ENCODE measurements at regions not wholly inside any gene's neighbourhood (a gene's known extent, or its start where the extent isn't known, plus 50 kb on each side); places are given as distances from the start of the nearest gene placed in this dataset.

DNA sequence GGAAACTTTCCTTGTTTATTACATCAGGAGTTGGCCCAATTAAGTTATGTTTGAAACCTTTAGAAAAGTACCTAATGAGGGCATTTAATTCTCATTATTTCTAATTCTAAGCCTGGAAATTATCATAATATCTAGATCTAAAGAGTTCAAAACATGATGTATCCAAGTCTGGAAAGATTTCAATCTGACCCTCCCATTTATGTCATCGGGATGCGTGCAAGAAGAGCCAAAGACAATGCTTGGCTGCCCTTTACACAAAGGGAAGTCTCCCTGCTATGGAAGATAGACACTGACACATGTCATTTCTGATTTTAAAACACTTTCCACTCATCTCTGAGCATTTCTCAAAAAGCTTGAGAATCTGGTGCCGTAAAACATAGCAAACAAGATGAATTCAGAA is 222.4 kb downstream of the ANTXR2 start:
- no peaks in the 10 kb centered on the region for H3K36me3 ChIP-seq (ENCODE audit: control insufficient read depth in 2 of 2, extremely low read depth in 1 of 2, insufficient read depth in 2 of 2, low read length in 2 of 2)
- H3K9me1 ChIP-seq (replicated peaks; ENCODE audit: control insufficient read depth, extremely low read depth, insufficient read depth, low read length): no peaks in the 10 kb centered on the region
- no peak overlapping the region for H3K9ac ChIP-seq (replicated peaks; ENCODE audit: extremely low read depth, insufficient read depth, low read length)
- no peaks in the 10 kb centered on the region for H3K27me3 ChIP-seq (ENCODE audit: control insufficient read depth in 2 of 2, insufficient read depth in 2 of 2, low read length in 2 of 2)
- H3K4me2 ChIP-seq (ENCODE audit: insufficient read depth, low read length): no peak overlapping the region
- H4K20me1 ChIP-seq (replicated peaks; ENCODE audit: control insufficient read depth, extremely low read depth, insufficient read depth, low read length): no peaks in the 10 kb centered on the region
- ChIA-PET POLR2A (no interaction called here), CTCF (no interaction called here)
- intact Hi-C loops (cut with micrococcal nuclease) (no loop called here), dilution Hi-C loops (cut with MboI; ENCODE audit: extremely low pct_ligation_motif_present, low sequenced_read_pairs) (no loop called here)
- no peak for TF ChIP-seq MYC (IDR thresholded peaks at IDR 0.05; ENCODE audit: low read depth, low read length)
- no peak for TF ChIP-seq POLR2AphosphoS5 (IDR thresholded peaks at IDR 0.05; ENCODE audit: insufficient read depth, low read depth, low read length)
- no peak for TF ChIP-seq FOS (IDR thresholded peaks at IDR 0.05; ENCODE audit: borderline replicate concordance, insufficient read depth, low read length)
- TF ChIP-seq JUN (IDR thresholded peaks at IDR 0.05; ENCODE audit: borderline replicate concordance, insufficient read depth, insufficient read length, low read depth): no peak
- TF ChIP-seq, protein P1, sequence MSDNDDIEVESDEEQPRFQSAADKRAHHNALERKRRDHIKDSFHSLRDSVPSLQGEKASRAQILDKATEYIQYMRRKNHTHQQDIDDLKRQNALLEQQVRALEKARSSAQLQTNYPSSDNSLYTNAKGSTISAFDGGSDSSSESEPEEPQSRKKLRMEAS (IDR thresholded peaks at IDR 0.05; ENCODE audit: insufficient read depth, insufficient read length): no peak
- no peak for TF ChIP-seq POLR2A (IDR thresholded peaks at IDR 0.05; ENCODE audit: low read depth, low read length)
- BruUV-seq (replicated peaks): no TSS peak
- no peak overlapping the region for H3K27ac ChIP-seq (ENCODE audit: insufficient read depth, low read depth, low read length)
- FAIRE-seq (no peak), DNase-seq (ENCODE audit: low read depth, low spot score) (no peak)
- no peak overlapping the region for H2AFZ ChIP-seq (ENCODE audit: low read depth, low read length)
- H3K79me2 ChIP-seq (ENCODE audit: control insufficient read depth, insufficient read depth, low read length): no peaks in the 10 kb centered on the region
- H3K9me3 ChIP-seq (replicated peaks; ENCODE audit: control insufficient read depth, insufficient read depth, low read length): no peaks in the 10 kb centered on the region
- no peak overlapping the region for H3K4me3 ChIP-seq (replicated peaks in 1 of 3; ENCODE audit: insufficient read depth in 1 of 3, low read depth in 1 of 3, low read length in 3 of 3)
- peaks cover 8% of the 10 kb centered on the region for H3K4me1 ChIP-seq (ENCODE audit: control insufficient read depth, extremely low read depth, insufficient read depth, low read length)

DNA sequence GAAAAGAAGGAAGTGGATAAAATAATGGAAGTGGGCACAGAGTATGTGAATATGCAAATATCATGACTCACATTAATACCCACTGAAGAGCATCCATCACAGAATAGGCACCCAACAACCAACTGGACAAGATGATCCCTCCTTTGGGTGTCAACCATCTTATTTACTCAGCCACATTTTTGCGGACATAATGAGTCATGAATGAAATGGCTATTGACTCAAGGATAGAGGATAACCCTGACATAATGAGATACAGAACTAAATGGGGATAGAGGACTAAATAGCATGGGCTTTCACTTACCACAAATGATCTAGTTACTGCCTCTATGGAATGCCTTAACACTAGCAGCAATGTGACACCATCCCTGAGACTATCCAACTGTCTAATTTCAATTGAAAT is 224.7 kb downstream of the ANTXR2 start:
- intact Hi-C loops (cut with micrococcal nuclease) (no loop called here), dilution Hi-C loops (cut with MboI; ENCODE audit: extremely low pct_ligation_motif_present, low sequenced_read_pairs) (no loop called here)
- no peaks in the 10 kb centered on the region for H4K20me1 ChIP-seq (replicated peaks; ENCODE audit: control insufficient read depth, extremely low read depth, insufficient read depth, low read length)
- no peaks in the 10 kb centered on the region for H3K36me3 ChIP-seq (ENCODE audit: control insufficient read depth in 2 of 2, extremely low read depth in 1 of 2, insufficient read depth in 2 of 2, low read length in 2 of 2)
- no peaks in the 10 kb centered on the region for H3K79me2 ChIP-seq (ENCODE audit: control insufficient read depth, insufficient read depth, low read length)
- TF ChIP-seq FOS (IDR thresholded peaks at IDR 0.05; ENCODE audit: borderline replicate concordance, insufficient read depth, low read length) (no peak), JUN (IDR thresholded peaks at IDR 0.05; ENCODE audit: borderline replicate concordance, insufficient read depth, insufficient read length, low read depth) (no peak), POLR2A (IDR thresholded peaks at IDR 0.05; ENCODE audit: low read depth, low read length) (no peak), POLR2AphosphoS5 (IDR thresholded peaks at IDR 0.05; ENCODE audit: insufficient read depth, low read depth, low read length) (no peak), MYC (IDR thresholded peaks at IDR 0.05; ENCODE audit: low read depth, low read length) (no peak), GATA2 (IDR thresholded peaks at IDR 0.05; ENCODE audit: insufficient read depth, insufficient read length, low read depth, low read length) (no peak), EZH2 (IDR thresholded peaks at IDR 0.05; ENCODE audit: borderline replicate concordance, low read depth, low read length, severe bottlenecking) (no peak)
- TF ChIP-seq, protein P1 (IDR thresholded peaks at IDR 0.05; ENCODE audit: insufficient read depth, insufficient read length): no peak
- TF ChIP-seq, protein P2, sequence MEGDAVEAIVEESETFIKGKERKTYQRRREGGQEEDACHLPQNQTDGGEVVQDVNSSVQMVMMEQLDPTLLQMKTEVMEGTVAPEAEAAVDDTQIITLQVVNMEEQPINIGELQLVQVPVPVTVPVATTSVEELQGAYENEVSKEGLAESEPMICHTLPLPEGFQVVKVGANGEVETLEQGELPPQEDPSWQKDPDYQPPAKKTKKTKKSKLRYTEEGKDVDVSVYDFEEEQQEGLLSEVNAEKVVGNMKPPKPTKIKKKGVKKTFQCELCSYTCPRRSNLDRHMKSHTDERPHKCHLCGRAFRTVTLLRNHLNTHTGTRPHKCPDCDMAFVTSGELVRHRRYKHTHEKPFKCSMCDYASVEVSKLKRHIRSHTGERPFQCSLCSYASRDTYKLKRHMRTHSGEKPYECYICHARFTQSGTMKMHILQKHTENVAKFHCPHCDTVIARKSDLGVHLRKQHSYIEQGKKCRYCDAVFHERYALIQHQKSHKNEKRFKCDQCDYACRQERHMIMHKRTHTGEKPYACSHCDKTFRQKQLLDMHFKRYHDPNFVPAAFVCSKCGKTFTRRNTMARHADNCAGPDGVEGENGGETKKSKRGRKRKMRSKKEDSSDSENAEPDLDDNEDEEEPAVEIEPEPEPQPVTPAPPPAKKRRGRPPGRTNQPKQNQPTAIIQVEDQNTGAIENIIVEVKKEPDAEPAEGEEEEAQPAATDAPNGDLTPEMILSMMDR (IDR thresholded peaks at IDR 0.05; ENCODE audit: extremely low read depth in 1 of 2, insufficient read depth in 1 of 2, low read depth in 1 of 2, low read length in 2 of 2): no peak
- BruUV-seq (replicated peaks): no TSS peak
- no peaks in the 10 kb centered on the region for H3K9me1 ChIP-seq (replicated peaks; ENCODE audit: control insufficient read depth, extremely low read depth, insufficient read depth, low read length)
- peaks cover 8% of the 10 kb centered on the region for H3K4me1 ChIP-seq (ENCODE audit: control insufficient read depth, extremely low read depth, insufficient read depth, low read length)
- FAIRE-seq: no peak
- CTCF ChIA-PET: no interaction called here
- H3K4me2 ChIP-seq (ENCODE audit: insufficient read depth, low read length): no peak overlapping the region
- H3K9me3 ChIP-seq (replicated peaks; ENCODE audit: control insufficient read depth, insufficient read depth, low read length): no peaks in the 10 kb centered on the region
- H3K27me3 ChIP-seq (ENCODE audit: control insufficient read depth in 2 of 2, insufficient read depth in 2 of 2, low read length in 2 of 2): no peaks in the 10 kb centered on the region
- POLR2A ChIA-PET: no interaction called here
- no peak overlapping the region for H2AFZ ChIP-seq (ENCODE audit: low read depth, low read length)
- no peak for DNase-seq (ENCODE audit: low read depth, low spot score)
- no peak overlapping the region for H3K4me3 ChIP-seq (replicated peaks in 1 of 3; ENCODE audit: insufficient read depth in 1 of 3, low read depth in 1 of 3, low read length in 3 of 3)
- H3K9ac ChIP-seq (replicated peaks; ENCODE audit: extremely low read depth, insufficient read depth, low read length): no peak overlapping the region
- H3K27ac ChIP-seq (ENCODE audit: insufficient read depth, low read depth, low read length): no peak overlapping the region
